Thoracic aorta (tissue), 2 donors: ENCODE measurements at regions not wholly inside any gene's neighbourhood (a gene's known extent, or its start where the extent isn't known, plus 50 kb on each side); places are given as distances from the start of the nearest gene placed in this dataset.

Source experiments
- ATAC-seq: fragments of 150-250 bp; one replicate; pipeline ENCODE4 v1.8.0; 2017; ENCODE audit warnings: low read depth; ENCODE audit not compliant: insufficient number of reproducible peaks, low FRiP score
- DNase-seq: peaks from one replicate; pipeline ENCODE4 v3.0.0-alpha.2; 2020; ENCODE audit warnings: low spot score
- H3K27ac ChIP-seq, 2 donors: fragments of 200-600 bp; sonication (generic); 1 replicate in 1 of 2; 2 replicates in 1 of 2; pipeline ENCODE4 v1.5.1; 2016; ENCODE audit warnings: mild to moderate bottlenecking in 2 of 2, moderate library complexity in 2 of 2
- H3K27me3 ChIP-seq: fragments of 200-600 bp; sonication (generic); replicated peaks from 2 replicates; pipeline ENCODE4 v1.6.0; 2016; ENCODE audit warnings: mild to moderate bottlenecking; ENCODE audit not compliant: insufficient read depth
- H3K36me3 ChIP-seq: fragments of 200-600 bp; sonication (generic); one replicate; pipeline ENCODE4 v1.5.1; 2016
- H3K4me1 ChIP-seq, 2 donors: fragments of 200-600 bp; sonication (generic); 1 replicate in 1 of 2; 2 replicates in 1 of 2; pipeline versions ENCODE4 v1.5.1 to v1.6.0; 2016; ENCODE audit warnings: low read depth in 2 of 2, mild to moderate bottlenecking in 1 of 2; ENCODE audit not compliant: control insufficient read depth in 1 of 2
- H3K4me3 ChIP-seq: fragments of 200-600 bp; sonication (generic); 2 replicates; pipeline ENCODE4 v1.5.1; 2016; ENCODE audit warnings: mild to moderate bottlenecking
- H3K9me3 ChIP-seq: fragments of 200-600 bp; sonication (generic); 2 replicates; pipeline ENCODE4 v1.5.1; 2016
- CTCF ChIP-seq: fragments of 200-600 bp; sonication (generic); IDR thresholded peaks from one replicate; pipeline ENCODE4 v1.5.1; 2019; ENCODE audit warnings: antibody characterized with exemption

GRCh38 chr6:159404296-159404695, 235.1 kb downstream of the FNDC1 start:
- Histone ChIP-seq H3K27ac (no peak overlapping the region), H3K9me3 (no peaks in the 10 kb centered on the region), H3K27me3 (no peaks in the 10 kb centered on the region), H3K4me1 (peaks cover 0 to 7% of the 10 kb centered on the region in 2 donors), H3K36me3 (no peaks in the 10 kb centered on the region), H3K4me3 (no peak overlapping the region)
- no peak for TF ChIP-seq CTCF
- DNase-seq (no peak), ATAC-seq (no peak)

GRCh38 chr6:159400826-159401225, 231.6 kb downstream of the FNDC1 start:
- Histone ChIP-seq H3K27me3 (no peaks in the 10 kb centered on the region), H3K36me3 (no peaks in the 10 kb centered on the region), H3K27ac (no peak overlapping the region), H3K9me3 (no peaks in the 10 kb centered on the region), H3K4me1 (peaks cover 0 to 7% of the 10 kb centered on the region in 2 donors), H3K4me3 (no peak overlapping the region)
- TF ChIP-seq CTCF: no peak
- no peak for DNase-seq
- no peak for ATAC-seq

- Histone ChIP-seq H3K9me3 (no peaks in the 10 kb centered on the region), H3K36me3 (no peaks in the 10 kb centered on the region), H3K27ac (no peak overlapping the region), H3K27me3 (no peaks in the 10 kb centered on the region), H3K4me1 (peaks cover 0 to 4% of the 10 kb centered on the region in 2 donors), H3K4me3 (no peak overlapping the region)
- ATAC-seq: no peak
- TF ChIP-seq CTCF: no peak
- DNase-seq: no peak
Observed at GRCh38 chr6:159399751-159400221, 230.6 kb downstream of the FNDC1 start.

- DNase-seq (no peak), ATAC-seq (no peak)
- Histone ChIP-seq H3K4me3 (no peak overlapping the region), H3K36me3 (no peaks in the 10 kb centered on the region), H3K27ac (no peak overlapping the region), H3K4me1 (no peaks in the 10 kb centered on the region), H3K27me3 (no peaks in the 10 kb centered on the region), H3K9me3 (no peaks in the 10 kb centered on the region)
- TF ChIP-seq CTCF: no peak
Observed at GRCh38 chr6:159398633-159399032, 229.4 kb downstream of the FNDC1 start.

- ATAC-seq (no peak), DNase-seq (no peak)
- H3K4me3 ChIP-seq: no peak overlapping the region
- no peaks in the 10 kb centered on the region for H3K9me3 ChIP-seq
- no peak for TF ChIP-seq CTCF
- no peaks in the 10 kb centered on the region for H3K27me3 ChIP-seq
- no peak overlapping the region for H3K27ac ChIP-seq
- no peaks in the 10 kb centered on the region for H3K36me3 ChIP-seq
- H3K4me1 ChIP-seq: no peaks in the 10 kb centered on the region
Observed at GRCh38 chr6:159397753-159398152, 228.6 kb downstream of the FNDC1 start.
